ENCODE measurements at regions not wholly inside any gene's neighbourhood (a gene's known extent, or its start where the extent isn't known, plus 50 kb on each side); places are given as distances from the start of the nearest gene placed in this dataset.

- no peak for DNase-seq (ENCODE audit: low spot score)
Observed at GRCh38 chr1:94617134-94617805, 75.7 kb upstream of the F3 start.

DNA sequence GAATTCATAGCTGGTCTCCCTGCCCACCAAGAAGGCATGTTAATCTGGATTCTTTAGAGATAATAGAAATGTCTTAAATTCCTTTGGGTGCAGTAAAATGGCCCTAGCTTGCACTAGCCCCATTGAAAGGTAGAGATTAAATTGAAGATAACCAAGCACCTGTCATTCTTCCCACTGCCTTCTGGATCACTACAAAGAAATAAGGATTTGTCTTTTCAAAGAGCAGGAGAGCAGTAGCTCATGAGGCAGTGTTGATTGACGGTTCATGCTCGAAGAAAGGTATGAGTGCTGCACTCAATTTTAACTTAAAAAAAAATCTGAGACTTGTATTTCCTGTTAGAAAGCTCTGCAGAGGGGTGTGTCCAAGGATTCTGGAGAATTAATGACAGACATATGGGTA, 74.9 kb upstream of the F3 start:
- DNase-seq (ENCODE audit: low spot score): no peak

DNA sequence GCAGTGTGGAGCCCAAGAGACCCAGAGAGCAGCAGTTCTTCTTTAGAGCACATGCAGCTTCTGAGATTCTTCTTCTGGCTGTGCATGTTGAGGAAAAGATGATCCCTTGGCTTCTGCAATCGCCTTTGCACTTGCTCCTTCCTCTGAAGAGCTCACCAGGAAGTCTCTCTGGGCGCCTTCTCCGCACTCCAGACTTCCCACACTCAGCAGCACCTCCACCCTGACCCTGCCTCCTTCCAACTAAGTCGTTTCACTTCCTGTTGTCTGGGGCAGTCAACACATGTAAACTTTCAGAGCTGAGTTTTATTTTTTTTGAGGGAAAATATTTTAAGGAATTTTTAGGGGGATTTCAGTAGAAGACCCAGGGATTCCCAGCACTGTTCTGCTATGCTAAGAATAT, 73.4 kb upstream of the F3 start:
- DNase-seq (ENCODE audit: low spot score): no peak

DNA sequence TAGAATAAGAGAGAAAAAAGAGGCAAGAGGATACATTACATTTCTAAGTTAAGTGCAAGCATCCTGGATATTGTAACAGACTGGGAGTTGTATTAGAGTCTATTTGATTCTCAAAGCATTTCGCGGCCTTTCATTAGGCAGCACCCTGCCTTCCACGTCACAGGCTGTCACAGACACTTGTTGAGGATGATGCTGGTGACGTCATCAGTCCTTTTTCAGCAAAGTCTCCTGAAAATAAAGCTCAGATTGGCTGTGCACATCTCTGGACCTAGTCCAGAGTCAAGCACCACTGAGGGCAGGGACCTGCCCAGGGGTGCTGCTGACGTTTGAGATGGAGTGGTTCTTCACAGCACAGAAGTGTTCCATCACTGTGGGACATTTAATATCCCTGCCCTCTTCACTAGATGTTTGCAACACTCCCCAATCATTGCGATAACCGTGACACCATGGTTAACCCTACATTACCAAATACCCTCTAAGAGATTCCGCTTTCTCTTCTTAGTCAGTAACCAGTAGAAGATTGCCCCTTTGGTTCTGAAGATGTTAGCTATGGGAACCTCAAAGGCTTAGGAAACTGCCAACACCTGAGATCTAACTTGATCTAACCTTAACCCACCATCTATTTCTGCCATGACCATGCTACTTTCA, 72.7 kb upstream of the F3 start:
- no peak for DNase-seq (ENCODE audit: low spot score)

DNA sequence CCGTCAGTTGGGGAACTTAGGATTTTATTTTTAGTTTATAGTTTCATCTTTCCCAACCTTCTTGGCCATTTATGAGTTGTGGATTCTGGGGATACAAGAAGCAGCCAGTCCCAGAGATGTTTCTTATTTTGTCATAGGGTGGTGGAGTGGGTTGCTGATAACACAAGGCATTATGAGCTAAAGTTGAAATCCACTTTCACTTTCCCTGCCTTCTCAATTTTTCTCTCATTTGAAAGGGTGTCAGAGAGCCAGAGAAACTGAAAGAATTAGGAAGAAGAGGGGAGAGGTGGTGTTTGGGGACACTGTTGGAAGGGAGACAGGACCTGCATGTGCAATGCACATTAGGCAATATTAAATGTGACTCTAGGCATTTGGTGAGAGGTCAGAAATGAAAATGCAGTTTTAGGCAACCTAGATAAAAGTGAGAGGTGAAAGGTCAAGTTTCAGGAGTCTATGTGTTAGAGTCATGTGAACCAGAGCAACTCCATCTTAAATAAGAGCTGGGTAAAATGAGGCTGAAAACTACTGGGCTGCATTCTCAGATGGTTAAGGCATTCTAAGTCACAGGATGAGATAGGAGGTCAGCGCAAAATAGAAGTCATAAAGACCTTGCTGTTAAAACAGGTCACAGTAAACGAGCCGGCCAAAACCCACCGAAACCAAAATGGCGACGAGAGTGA, 71.1 kb upstream of the F3 start:
- no peak for DNase-seq (ENCODE audit: low spot score)

DNA sequence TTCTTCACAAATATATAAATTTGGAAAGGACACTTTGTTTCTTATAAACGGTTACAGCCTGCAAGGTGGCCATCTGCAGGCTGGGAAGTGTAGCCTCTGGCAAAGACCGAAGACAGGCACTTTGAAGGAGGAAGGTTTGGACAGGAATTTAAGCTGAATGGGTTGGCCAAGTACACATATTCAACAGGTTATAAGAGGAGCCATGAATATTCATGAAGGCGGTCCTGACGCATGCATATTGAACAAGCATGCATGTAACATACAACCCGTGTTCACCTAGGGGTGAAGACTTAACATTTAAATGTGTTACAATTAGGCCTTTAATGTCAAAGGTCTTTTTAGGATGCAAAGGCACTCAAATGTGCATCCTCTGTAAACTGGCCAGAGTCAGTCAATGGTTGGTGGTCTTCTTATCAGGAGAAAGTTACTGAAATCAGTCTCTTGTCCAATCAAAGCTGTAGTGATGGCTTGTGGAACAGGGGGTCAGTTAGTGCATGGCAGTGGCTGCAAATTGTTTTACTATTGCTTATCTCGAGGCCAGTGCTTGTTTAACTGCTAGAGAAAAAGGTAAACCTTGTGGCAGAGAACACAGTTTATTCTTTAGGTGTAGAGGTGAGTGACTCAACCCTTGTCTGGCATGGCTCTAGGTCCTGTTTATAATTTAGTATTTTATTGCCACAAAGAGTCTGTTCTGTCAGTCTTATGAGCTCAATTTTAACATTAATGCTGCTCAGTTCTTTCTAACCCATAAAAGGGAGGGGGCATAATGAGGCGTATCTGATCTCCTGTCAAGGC, 70.3 kb upstream of the F3 start:
- DNase-seq (ENCODE audit: low spot score): no peak

DNA sequence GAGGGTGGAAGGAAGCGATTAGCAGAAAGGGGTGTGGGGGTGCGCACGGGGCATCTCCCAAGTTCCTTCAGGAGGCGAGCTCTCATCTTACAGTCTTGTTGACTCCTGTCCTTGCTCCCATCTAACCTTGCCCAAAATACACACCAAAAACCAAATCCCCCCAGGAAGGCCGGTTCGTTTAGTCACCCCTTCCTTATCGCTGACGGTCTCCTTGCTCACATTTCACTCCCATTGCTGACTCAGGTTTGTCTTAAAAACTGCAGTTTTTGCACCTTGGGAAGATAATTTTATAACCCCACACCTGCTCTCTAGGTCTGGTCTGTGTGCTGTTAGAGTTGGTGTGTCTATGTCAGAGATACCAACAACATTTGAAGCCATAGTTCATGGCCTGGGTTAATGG, 68.1 kb upstream of the F3 start:
- no peak for DNase-seq (ENCODE audit: low spot score)

DNA sequence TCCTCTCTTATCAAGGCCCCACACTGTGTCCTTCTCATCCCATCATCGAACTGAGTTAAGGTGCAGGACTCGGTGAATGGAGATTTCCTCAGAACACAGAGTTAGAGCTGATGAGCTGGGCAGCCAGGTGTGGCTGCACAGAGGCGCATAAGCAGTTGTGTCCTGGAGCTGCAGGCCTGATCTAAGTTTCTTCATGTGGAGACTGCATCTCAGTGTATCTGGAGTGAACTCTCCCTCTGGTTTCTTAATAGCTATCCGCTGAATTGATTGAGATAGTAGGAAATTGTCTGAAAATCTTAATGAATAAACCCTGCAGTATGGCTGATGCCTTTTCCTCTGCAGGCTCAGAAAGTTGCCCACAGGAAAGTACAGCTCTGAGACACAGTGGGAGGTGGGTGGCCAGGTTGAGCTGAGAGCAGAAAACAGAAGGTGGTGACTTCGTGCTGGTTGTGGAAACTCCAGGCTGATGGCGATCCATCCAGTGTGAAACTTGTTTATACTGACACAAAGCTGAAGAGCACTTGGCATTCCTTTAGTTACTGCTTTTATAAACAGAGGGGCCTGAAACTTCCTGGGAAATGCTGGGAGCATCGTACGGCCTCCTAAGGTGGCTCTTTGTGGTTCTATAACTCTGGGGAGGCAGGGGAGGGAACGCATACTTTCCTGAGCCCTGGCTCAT, 67.4 kb upstream of the F3 start:
- DNase-seq (ENCODE audit: low spot score): no peak

DNA sequence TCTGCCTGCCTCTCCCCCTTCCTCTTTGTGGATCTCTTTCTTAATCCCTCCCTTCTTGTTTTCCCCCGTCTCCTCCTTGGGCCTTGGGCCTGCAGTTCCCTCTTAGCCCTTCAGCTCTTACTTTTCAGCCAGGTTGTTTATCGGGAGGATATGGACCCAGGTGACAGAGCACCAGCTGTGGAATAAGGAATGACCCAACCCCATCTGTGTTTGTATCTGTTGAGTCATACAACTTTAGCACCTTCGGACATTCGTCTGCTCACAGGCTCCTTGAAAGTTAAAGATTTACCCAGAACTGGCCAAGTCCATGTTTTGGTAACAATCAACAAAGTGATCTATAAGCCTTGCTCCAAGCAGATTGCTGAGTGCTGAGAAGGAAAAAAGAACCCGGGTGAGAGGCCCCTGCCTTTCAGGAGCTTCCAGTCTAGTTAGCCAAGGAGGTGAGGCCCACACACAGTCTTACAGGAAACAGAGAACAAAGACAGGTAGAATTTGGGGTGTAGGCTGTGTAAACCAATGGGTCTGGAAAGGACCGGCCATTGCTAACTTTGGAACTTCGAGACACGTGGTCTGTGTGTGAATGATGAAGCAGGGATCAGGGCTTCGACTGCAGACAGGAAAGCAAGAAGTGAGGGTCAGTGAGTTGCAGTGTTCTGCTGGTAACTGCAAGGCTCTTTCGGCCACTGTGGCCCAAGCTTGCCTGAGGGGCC, 66.7 kb upstream of the F3 start:
- no peak for DNase-seq (ENCODE audit: low spot score)

GRCh38 chr1:94607398-94607797, 65.8 kb upstream of the F3 start:
- no peak for DNase-seq (ENCODE audit: low spot score)

- DNase-seq (ENCODE audit: low spot score): no peak
Observed at GRCh38 chr1:94606471-94606870, 64.9 kb upstream of the F3 start.

DNA sequence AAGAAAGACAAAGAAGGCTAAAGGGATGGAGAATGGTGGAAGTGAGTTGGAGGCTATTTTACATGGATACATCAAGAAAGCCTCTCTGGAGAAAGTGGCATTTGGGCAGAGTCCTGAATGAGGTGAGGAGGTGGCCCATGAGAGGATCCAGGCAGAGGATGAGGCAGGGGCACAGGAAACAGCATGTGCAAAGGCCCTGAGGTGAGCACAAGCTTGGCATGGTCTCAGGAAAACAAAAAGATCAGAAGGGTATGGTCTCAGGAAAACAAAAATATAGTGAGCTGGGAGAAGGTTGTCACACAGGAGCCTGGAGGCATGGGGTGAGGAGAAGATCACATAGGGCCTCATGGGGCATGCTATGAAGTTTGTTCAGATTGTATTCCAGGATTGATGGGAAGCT, 62.1 kb upstream of the F3 start:
- DNase-seq (ENCODE audit: low spot score): no peak

GRCh38 chr1:94602802-94603625, 61.5 kb upstream of the F3 start:
- no peak for DNase-seq (ENCODE audit: low spot score)

GRCh38 chr1:94602316-94602715, 60.8 kb upstream of the F3 start:
- no peak for DNase-seq (ENCODE audit: low spot score)

- no peak for DNase-seq (ENCODE audit: low spot score)
Observed at GRCh38 chr1:94600556-94600955, 59.0 kb upstream of the F3 start.

GRCh38 chr1:94599095-94599813, 57.7 kb upstream of the F3 start:
- peak; percentile 66 for DNase-seq (ENCODE audit: low spot score)

GRCh38 chr1:94597701-94598100, 56.1 kb upstream of the F3 start:
- DNase-seq (ENCODE audit: low spot score): no peak

DNA sequence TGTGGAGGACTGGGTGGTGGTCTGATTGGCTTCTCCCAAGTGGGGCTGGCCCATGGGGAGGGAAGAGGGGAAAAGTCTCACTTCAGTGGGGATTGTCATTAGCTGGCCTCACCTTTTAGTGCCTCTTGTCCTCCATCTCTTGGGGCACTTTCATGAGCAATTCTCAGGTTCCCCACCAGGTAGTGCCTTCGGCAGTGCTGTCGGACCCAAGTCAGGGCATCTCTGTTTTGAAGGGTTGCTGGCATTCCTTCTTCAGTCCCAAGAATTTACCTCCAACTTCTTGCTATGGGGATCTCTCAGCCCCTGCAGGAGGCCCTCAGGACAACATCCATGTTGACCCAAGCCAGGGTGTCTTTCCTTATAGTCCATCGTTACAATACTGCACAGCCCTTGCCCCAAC, 54.7 kb upstream of the F3 start:
- DNase-seq (ENCODE audit: low spot score): no peak

DNA sequence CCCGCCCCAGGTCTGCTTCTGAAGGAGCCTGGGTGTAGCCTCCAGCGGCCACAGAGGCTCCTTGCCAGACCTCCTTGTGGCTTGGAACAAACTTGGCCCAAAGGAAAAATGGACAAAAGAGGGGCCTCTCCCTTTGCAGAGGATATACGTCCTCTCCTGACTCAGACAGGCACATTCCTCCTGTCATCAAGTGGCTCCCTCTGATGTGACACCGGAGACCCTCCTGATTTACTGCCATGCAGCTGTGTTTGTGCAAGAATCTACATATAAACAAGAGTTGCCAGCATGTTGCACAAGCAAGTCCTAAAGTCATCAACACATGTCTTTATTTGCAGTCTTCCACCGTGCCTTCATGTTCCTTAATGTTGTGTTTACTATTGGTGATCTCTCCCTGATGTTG, 54.1 kb upstream of the F3 start:
- DNase-seq (ENCODE audit: low spot score): no peak

- no peak for DNase-seq (ENCODE audit: low spot score)
Observed at GRCh38 chr1:94593611-94594010, 52.1 kb upstream of the F3 start.

Measured in iPS-NIHi11 (cell line).